H1 (cell line): ENCODE measurements at regions not wholly inside any gene's neighbourhood (a gene's known extent, or its start where the extent isn't known, plus 50 kb on each side); places are given as distances from the start of the nearest gene placed in this dataset.

ENCODE experiments used
- CHD7 ChIP-seq: fragments of 300-600 bp; sonication (generic); IDR thresholded peaks from 2 replicates; pipeline ENCODE4 v1.7.1; 2012; ENCODE audit warnings: low read length, moderate library complexity, mild to moderate bottlenecking, inconsistent platforms; ENCODE audit not compliant: insufficient replicate concordance
- HDAC2 ChIP-seq, 2 experiments: fragments of 300-600 bp in 1 of 2; sonication (generic) in 1 of 2; IDR thresholded peaks; 2 replicates each; pipeline ENCODE4 v1.6.1; 2011 to 2012; ENCODE audit warnings: low read depth in 2 of 2, low read length in 2 of 2, mild to moderate bottlenecking in 2 of 2, moderate library complexity in 2 of 2, borderline replicate concordance in 1 of 2, inconsistent platforms in 1 of 2
- JUN ChIP-seq: IDR thresholded peaks from 2 replicates; pipeline ENCODE4 v1.6.1; 2011; ENCODE audit warnings: low read depth, mild to moderate bottlenecking, improper control_type of control experiment, low read length
- PHF8 ChIP-seq: fragments of 200-600 bp; sonication (generic); conservative IDR thresholded peaks from 2 replicates; pipeline ENCODE4 v1.7.1; 2012; ENCODE audit warnings: low read depth, mild to moderate bottlenecking, inconsistent platforms, low read length, moderate library complexity
- RAD21 ChIP-seq, 2 experiments: IDR thresholded peaks in 1 of 2; conservative IDR thresholded peaks in 1 of 2; 2 replicates each; pipeline ENCODE4 v1.6.1; 2011; ENCODE audit warnings: low read depth in 2 of 2, low read length in 2 of 2, improper control_type of control experiment in 1 of 2, inconsistent platforms in 1 of 2, mild to moderate bottlenecking in 1 of 2, moderate library complexity in 1 of 2
- SIRT6 ChIP-seq: IDR thresholded peaks from one replicate; pipeline ENCODE4 v1.7.1; 2012; ENCODE audit warnings: low read length, inconsistent platforms
- SRF ChIP-seq: IDR thresholded peaks from 2 replicates; pipeline ENCODE4 v1.6.1; 2011; ENCODE audit warnings: mild to moderate bottlenecking, low read depth, low read length, moderate library complexity
- TAF7 ChIP-seq: optimal IDR thresholded peaks from 2 replicates; pipeline ENCODE3; 2011; ENCODE audit warnings: low read depth, mild to moderate bottlenecking, inconsistent platforms, low read length, moderate library complexity, borderline replicate concordance

- TF ChIP-seq CHD7 (no peak), TAF7 (no peak), HDAC2 (IDR thresholded peaks at IDR 0.05; ENCODE audit: borderline replicate concordance in 1 of 2, low read depth in 2 of 2, low read length in 2 of 2) (no peak), SIRT6 (no peak), RAD21 (IDR thresholded peaks at IDR 0.05 in 1 of 2, conservative IDR thresholded peaks at IDR 0.05 in 1 of 2; ENCODE audit: low read depth in 2 of 2, low read length in 2 of 2) (no peak), SRF (no peak), PHF8 (no peak), JUN (no peak)
Measured at GRCh38 chr13:85535316-85536084, 263.7 kb downstream of the SLITRK6 start (continued).
